ENCODE measurements at regions not wholly inside any gene's neighbourhood (a gene's known extent, or its start where the extent isn't known, plus 50 kb on each side); places are given as distances from the start of the nearest gene placed in this dataset.
"Not testable (repeated sequence)": the region's sequence is repeated elsewhere in the genome, so short reads cannot be mapped to it uniquely, and the experiment has no call there.

DNA sequence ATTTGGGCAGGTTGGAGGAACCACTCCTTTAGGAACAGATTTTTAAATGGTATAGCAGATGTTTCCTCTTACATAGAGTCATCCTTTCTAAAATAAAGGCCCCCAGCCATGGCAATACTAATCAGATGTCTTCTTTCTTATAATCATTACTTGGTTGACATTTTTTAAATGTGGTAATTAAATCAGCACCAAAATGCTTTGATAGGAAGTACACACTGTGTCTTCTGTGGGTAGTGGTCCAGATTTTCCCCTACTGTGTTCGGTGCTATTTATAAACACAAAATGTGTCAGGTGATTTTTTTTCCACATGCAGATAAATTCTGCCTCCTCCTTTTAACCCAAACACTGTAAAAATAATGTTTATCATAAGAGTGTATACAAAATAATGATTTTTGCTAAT lies 200.9 kb upstream of the DTNA start:
- no peaks in the 10 kb centered on the region; the same call in 1 of the 2 replicates for H3K4me1 ChIP-seq
- H3K36me3 ChIP-seq (replicated peaks): no peaks in the 10 kb centered on the region
- no peak overlapping the region for H3K4me3 ChIP-seq
- H3K9me3 ChIP-seq: no peaks in the 10 kb centered on the region
- in situ Hi-C loops (cut with MboI; ENCODE audit: low sequenced_read_pairs): no loop called here
- DNase-seq (ENCODE audit: low spot score in 2 of 2): no peak
- H3K27me3 ChIP-seq (ENCODE audit: low read depth): no peaks in the 10 kb centered on the region

DNA sequence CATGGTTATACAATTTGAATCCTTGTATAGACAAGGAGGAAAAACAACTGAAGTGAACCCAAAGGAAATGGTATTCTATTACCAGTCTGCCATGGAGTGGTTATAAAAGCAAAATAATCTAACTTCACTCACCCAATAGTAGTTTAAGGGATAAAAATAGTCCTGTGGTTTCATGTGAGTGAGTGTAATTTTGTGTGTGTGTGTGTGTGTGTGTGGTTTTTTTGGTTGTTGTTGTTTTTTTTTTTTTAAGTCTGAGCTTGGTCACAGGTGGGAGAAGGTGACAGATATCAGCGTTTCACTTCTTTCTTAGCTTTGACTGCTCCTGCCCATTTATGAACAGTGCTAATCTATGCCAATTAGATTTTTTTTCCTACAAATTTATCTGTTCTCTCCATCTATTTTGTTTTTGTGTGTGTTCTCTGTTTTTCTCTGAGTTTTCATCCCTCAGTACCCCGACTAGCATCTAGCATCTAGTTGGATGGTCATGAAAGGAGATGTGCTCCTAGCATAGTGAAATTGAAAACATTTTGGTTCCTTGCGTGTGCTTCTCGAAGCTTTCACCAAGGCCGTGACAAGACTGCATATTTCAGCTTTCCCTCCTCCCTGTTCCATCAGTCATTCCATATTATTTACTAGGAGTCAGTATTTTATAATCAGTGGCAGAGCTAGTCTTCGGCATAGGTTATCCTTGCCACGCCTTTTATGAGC lies 200.1 kb upstream of the DTNA start:
- in situ Hi-C loops (cut with MboI; ENCODE audit: low sequenced_read_pairs): no loop called here
- no peaks in the 10 kb centered on the region for H3K4me1 ChIP-seq
- no peak for DNase-seq (ENCODE audit: low spot score in 2 of 2)
- H3K9me3 ChIP-seq: no peaks in the 10 kb centered on the region
- no peak overlapping the region for H3K4me3 ChIP-seq
- H3K36me3 ChIP-seq (replicated peaks): no peaks in the 10 kb centered on the region
- H3K27me3 ChIP-seq (ENCODE audit: low read depth): no peaks in the 10 kb centered on the region

DNA sequence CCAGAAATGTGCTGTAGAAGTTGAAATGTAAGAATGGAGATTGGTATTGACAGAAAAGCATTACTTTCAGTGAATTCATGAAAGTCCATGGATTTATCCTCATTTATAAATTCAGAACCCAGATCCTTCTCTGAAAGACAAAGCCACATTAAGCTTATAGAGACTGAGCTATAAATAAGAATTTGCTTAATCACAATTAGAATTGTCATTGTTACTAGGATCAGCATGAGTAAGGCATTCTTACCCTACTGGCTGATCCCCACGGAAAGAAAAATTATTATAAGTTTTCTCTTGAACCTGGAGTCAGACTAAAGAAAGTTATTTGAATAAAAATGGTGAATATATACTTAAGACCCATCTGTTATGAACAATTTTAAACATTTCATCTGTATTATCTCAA lies 199.2 kb upstream of the DTNA start:
- in situ Hi-C loops (cut with MboI; ENCODE audit: low sequenced_read_pairs): no loop called here
- H3K36me3 ChIP-seq (replicated peaks): no peaks in the 10 kb centered on the region
- H3K4me1 ChIP-seq: no peaks in the 10 kb centered on the region
- no peaks in the 10 kb centered on the region for H3K9me3 ChIP-seq
- DNase-seq (ENCODE audit: low spot score in 2 of 2): no peak
- no peak overlapping the region for H3K4me3 ChIP-seq
- no peaks in the 10 kb centered on the region for H3K27me3 ChIP-seq (ENCODE audit: low read depth)

DNA sequence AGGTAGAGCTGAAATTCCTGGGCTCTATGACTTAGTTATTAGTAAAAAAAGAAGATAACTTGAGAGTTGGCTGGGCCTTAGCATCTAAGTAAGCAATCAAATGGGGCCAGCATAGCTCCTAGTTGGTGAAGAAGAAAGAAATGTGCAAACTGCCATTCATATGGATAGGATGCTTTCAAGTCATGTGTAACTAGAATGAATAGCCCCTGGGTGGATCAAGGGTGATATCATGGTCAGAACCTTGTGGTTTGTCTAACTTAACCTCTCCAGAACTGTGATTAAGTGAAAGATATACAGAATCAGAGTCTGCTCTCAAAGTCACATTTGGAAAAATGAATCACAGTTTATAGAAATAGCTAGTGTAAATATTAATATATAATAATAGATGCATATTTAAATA lies 198.7 kb upstream of the DTNA start:
- no peaks in the 10 kb centered on the region for H3K4me1 ChIP-seq

DNA sequence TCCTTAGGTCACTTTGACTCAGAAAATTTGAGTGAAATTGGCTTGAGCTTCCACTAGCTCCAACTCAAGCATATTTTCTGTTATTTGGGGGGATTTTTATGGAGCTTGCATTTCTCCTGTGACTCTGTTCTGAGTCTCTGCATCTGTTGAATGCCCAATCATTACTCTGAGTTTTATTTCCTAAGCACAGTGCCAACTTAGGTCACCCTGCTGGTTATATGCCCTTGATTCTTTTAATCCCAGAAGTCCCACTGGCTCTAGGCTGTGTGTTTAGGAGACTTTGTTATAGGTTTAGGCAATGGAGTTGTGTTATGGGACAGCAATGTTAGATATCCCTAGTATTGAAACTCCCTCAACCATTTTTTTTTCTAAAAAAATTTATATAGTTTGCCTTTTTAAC lies 198.2 kb upstream of the DTNA start:
- H3K27me3 ChIP-seq (ENCODE audit: low read depth): no peaks in the 10 kb centered on the region
- H3K9me3 ChIP-seq: no peaks in the 10 kb centered on the region
- in situ Hi-C loops (cut with MboI; ENCODE audit: low sequenced_read_pairs): no loop called here
- H3K4me3 ChIP-seq: no peak overlapping the region
- no peak for DNase-seq (ENCODE audit: low spot score in 2 of 2)
- no peaks in the 10 kb centered on the region for H3K36me3 ChIP-seq (replicated peaks)
- H3K4me1 ChIP-seq: no peaks in the 10 kb centered on the region

More for the DNA sequence above, 198.7 kb upstream of the DTNA start:
- in situ Hi-C loops (cut with MboI; ENCODE audit: low sequenced_read_pairs): no loop called here
- H3K27me3 ChIP-seq (ENCODE audit: low read depth): no peaks in the 10 kb centered on the region
- no peak overlapping the region for H3K4me3 ChIP-seq
- no peak for DNase-seq (ENCODE audit: low spot score in 2 of 2)
- no peaks in the 10 kb centered on the region for H3K36me3 ChIP-seq (replicated peaks)
- no peaks in the 10 kb centered on the region for H3K9me3 ChIP-seq

DNA sequence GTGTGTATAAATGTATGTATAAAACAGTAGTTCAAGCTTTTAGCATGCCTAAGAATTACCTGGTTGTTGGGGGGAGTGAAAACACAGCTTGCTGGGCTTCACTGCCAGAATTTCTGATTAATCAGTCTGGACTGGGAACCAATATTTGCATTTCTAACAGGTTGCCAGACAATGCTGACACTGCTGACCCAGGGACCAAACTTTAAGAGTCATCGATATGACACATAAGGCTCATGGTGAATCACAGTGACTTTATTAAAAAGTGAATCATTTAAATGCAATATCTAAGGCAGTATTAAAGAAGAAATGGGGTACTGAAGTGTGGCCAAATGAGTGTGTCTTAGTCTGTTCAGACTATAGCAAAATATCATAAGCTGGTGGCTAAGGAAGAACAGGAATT lies 195.9 kb upstream of the DTNA start:
- DNase-seq (ENCODE audit: low spot score in 2 of 2): no peak
- in situ Hi-C loops (cut with MboI; ENCODE audit: low sequenced_read_pairs): no loop called here
- Histone ChIP-seq H3K4me3 (no peak overlapping the region), H3K4me1 (no peaks in the 10 kb centered on the region), H3K9me3 (no peaks in the 10 kb centered on the region), H3K27me3 (ENCODE audit: low read depth) (no peaks in the 10 kb centered on the region), H3K36me3 (replicated peaks) (no peaks in the 10 kb centered on the region)

DNA sequence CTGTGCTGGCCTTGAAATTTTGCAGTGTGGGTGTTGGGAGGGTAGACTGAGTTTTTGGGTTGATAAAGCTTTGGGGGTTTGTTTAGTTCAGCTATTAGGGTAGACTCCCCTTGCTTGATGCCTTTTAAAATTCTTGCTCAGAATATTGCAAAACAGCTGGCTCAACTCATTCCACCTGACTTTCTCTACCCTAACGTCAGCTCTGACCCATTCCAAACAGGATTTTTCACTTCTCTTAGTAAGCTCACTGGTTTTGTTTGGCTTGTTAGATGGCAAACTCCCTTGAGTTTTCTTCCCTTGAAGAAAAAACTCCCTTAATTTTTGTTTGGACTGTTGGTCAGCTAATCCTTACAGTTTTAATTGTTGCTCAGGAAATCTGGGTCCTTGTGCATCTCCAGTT lies 195.1 kb upstream of the DTNA start:
- H3K9me3 ChIP-seq: no peaks in the 10 kb centered on the region
- in situ Hi-C loops (cut with MboI; ENCODE audit: low sequenced_read_pairs): no loop called here
- no peak for DNase-seq (ENCODE audit: low spot score in 2 of 2)
- H3K36me3 ChIP-seq (replicated peaks): no peaks in the 10 kb centered on the region
- H3K4me3 ChIP-seq: no peak overlapping the region
- no peaks in the 10 kb centered on the region for H3K27me3 ChIP-seq (ENCODE audit: low read depth)
- H3K4me1 ChIP-seq: no peaks in the 10 kb centered on the region

DNA sequence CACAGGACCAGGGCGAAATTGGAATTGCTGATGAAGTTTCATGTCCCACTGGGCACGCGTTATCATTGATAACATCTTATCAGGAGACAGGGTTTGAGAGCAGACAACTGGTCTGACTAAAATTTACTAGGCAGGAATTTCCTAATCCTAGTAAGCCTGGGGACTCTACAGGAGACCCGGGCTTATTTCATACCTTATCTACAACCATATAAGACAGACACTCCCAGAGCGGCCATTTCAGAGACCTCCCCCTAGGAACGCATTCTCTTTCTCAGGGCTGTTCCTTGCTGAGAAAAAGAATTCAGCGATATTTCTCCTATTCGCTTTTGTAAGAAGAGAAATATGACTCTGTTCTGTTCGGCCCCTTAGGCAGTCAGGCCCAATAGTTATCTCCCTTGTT lies 193.7 kb upstream of the DTNA start:
- H3K4me1 ChIP-seq; H3K9me3 ChIP-seq; H3K36me3 ChIP-seq (replicated peaks); in situ Hi-C loops (cut with MboI; ENCODE audit: low sequenced_read_pairs); H3K4me3 ChIP-seq; H3K27me3 ChIP-seq (ENCODE audit: low read depth); DNase-seq (ENCODE audit: low spot score in 2 of 2): not testable (repeated sequence)

DNA sequence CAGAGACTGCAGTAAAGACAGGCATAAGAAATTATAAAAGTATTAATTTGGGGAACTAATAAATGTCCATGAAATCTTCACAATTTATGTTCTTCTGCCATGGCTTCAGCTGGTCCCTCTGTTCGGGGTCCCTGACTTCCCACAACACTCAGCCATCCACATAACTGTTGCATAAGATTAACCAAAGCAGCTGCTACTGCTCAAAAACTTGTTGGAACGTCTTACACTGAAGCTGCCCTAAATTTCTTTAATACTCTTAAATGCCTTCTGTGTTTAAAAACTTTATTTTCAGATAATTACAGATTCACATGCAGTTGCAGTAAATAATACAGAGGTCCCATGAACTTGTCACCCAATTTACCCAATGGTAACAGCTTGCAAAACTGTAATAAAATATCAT lies 193.1 kb upstream of the DTNA start:
- H3K36me3 ChIP-seq (replicated peaks); DNase-seq (ENCODE audit: low spot score in 2 of 2); H3K27me3 ChIP-seq (ENCODE audit: low read depth); H3K4me3 ChIP-seq; in situ Hi-C loops (cut with MboI; ENCODE audit: low sequenced_read_pairs); H3K9me3 ChIP-seq; H3K4me1 ChIP-seq: not testable (repeated sequence)

DNA sequence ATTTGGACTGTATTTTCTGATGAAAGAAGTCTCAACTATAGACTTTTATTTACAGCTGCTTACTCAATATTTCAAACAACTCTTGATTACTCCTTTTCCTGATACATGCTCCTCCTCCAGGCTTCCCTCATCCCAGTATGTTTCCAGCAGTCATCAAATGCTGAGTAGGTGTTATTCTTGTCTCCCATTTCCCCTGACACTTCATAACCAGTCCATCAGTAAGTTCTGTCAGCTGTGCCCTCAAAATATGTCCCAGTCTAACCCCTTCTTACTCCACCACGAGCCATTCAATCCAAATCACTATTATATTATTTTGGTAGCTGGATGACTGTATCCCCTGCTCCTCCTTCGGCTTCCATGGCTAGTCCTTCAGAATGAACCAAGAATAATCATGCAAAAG lies 189.1 kb upstream of the DTNA start:
- in situ Hi-C loops (cut with MboI; ENCODE audit: low sequenced_read_pairs): no loop called here

DNA sequence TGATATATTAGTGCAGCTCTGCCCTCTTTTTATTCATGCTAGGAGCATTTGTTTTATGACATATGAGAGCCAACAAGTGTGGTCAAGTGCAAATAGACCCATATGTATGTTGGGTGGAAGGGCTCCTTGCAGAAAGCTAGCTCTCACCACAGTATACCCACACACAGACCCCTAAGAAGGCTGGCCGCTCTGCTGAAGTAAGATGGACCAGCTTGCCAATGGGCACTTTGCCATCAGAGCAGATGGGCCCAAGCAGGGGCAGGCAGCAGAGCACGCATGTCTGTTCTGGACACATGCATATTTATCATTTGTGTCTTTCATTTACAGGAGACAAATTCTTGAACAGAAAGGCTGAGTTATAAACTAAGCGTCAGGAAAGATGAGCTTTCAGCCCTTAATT lies 187.5 kb upstream of the DTNA start:
- in situ Hi-C loops (cut with MboI; ENCODE audit: low sequenced_read_pairs): no loop called here
- peaks cover 5% of the 10 kb centered on the region; the same call in 1 of the 2 replicates for H3K27me3 ChIP-seq (ENCODE audit: low read depth)
- no peak overlapping the region for H3K4me3 ChIP-seq
- no peaks in the 10 kb centered on the region for H3K36me3 ChIP-seq (replicated peaks)
- H3K9me3 ChIP-seq: no peaks in the 10 kb centered on the region
- H3K4me1 ChIP-seq: no peaks in the 10 kb centered on the region
- DNase-seq (ENCODE audit: low spot score in 2 of 2): no peak

More for the DNA sequence above, 189.1 kb upstream of the DTNA start:
- H3K4me3 ChIP-seq: no peak overlapping the region
- H3K4me1 ChIP-seq: no peaks in the 10 kb centered on the region
- no peak for DNase-seq (ENCODE audit: low spot score in 2 of 2)
- H3K9me3 ChIP-seq: no peaks in the 10 kb centered on the region
- no peaks in the 10 kb centered on the region for H3K27me3 ChIP-seq (ENCODE audit: low read depth)
- H3K36me3 ChIP-seq (replicated peaks): no peaks in the 10 kb centered on the region

DNA sequence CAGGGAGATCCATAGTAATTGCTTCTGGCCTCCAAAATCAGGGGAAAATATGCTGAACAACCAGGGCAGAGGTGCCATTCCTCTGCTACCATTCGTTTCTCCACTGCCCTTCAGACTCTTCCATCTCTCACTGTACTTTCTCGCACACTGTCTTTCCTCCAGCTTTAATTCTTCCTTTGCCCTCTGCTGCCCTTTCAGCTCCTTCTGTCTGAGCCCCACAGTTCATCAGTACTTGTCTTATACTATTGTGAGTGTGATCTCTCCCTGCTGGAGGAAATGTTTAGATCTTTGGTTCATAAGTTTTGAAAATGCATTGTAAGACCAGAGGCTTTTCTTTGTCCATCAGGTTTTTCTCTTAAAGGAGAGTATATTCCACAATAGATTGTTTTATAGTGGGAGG lies 184.9 kb upstream of the DTNA start:
- Histone ChIP-seq H3K36me3 (replicated peaks) (no peaks in the 10 kb centered on the region), H3K4me3 (no peak overlapping the region), H3K9me3 (no peaks in the 10 kb centered on the region), H3K27me3 (ENCODE audit: low read depth) (peaks cover 5% of the 10 kb centered on the region; the same call in 1 of the 2 replicates), H3K4me1 (no peaks in the 10 kb centered on the region)
- in situ Hi-C loops (cut with MboI; ENCODE audit: low sequenced_read_pairs): no loop called here
- DNase-seq (ENCODE audit: low spot score in 2 of 2): no peak

DNA sequence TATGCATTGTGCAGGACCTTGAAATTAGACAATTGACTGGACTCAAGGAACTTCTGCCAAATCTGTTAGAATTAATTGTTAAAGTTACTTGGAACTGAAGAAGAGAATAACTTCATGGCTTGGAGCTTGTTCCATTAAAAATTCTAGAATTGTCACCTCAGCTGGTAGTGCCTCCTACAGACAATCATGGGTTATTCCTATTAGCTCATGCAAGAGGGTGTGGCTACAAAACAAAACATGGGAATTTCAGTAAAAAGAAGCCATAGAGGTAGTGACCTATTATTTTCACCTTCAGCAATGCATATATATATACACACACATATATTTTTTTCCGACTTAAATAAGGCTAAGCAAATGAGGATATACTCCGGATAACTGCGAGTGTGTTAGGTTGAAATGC lies 181.9 kb upstream of the DTNA start:
- DNase-seq (ENCODE audit: low spot score in 2 of 2): no peak
- in situ Hi-C loops (cut with MboI; ENCODE audit: low sequenced_read_pairs): no loop called here

DNA sequence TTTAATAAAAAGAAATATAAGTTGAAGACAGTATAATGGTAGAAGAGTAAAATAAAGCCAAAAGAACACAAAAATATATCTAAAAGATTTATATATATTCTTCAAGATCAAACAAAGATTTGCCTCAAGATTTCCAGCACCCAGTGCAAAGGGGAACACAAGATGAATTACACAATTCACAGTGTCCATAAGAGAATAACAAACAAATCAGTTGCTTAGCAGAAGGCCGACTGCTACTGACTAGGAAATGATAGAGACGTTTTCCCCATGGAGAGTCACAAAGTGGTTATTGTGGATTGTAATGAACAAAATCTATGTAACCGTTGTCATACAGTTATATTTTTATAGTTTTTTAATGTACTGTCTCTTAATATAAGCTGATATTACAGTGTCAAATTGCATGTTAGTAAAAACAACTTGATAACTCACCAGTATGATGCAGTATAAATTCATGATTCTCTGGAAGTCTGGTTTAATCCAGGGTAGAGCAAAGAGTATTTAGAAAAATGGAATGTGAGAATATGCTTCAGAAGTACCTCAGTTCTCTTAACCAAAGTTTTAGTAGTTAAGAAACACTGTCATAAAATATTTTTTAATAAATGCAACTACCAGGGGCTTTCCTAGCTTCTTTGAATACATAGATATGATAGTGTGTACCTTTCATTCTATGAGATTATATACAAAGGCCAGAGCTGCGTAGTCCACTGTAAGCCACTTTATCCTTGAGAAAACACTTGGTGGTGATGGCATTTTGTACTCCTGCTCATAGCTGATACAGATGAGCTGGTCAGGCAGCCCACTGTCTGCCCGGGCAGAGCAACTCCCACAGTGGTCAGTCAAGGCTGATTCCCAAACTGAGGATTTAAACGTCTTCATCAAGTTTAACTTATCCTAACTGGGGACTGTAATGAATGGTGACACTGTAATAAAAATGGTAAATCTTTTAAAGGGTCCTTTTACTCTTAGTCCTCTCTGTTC lies 180.5 kb upstream of the DTNA start:
- no peaks in the 10 kb centered on the region for H3K4me1 ChIP-seq
- H3K36me3 ChIP-seq (replicated peaks): no peaks in the 10 kb centered on the region
- no peaks in the 10 kb centered on the region for H3K9me3 ChIP-seq
- DNase-seq (ENCODE audit: low spot score in 2 of 2): no peak
- in situ Hi-C loops (cut with MboI; ENCODE audit: low sequenced_read_pairs): no loop called here
- no peak overlapping the region for H3K4me3 ChIP-seq
- H3K27me3 ChIP-seq (ENCODE audit: low read depth): peaks cover 5% of the 10 kb centered on the region; the same call in 1 of the 2 replicates

More for the DNA sequence above, 181.9 kb upstream of the DTNA start:
- H3K36me3 ChIP-seq (replicated peaks): no peaks in the 10 kb centered on the region
- no peak overlapping the region for H3K4me3 ChIP-seq
- H3K4me1 ChIP-seq: no peaks in the 10 kb centered on the region
- peaks cover 5% of the 10 kb centered on the region; the same call in 1 of the 2 replicates for H3K27me3 ChIP-seq (ENCODE audit: low read depth)
- H3K9me3 ChIP-seq: no peaks in the 10 kb centered on the region

All from HAP-1 (cell line).